Upper lobe of left lung (tissue), 6 donors: ENCODE measurements at regions not wholly inside any gene's neighbourhood (a gene's known extent, or its start where the extent isn't known, plus 50 kb on each side); places are given as distances from the start of the nearest gene placed in this dataset.
A peak's percentile ranks its signal among the peaks of the same experiment; 100 is the strongest.

ENCODE experiments used
- ATAC-seq, 2 donors: fragments of 200-7000 bp; cut with Tn5 transposase; one replicate each; pipeline ENCODE4 v1.9.1; 2022; ENCODE audit warnings: mild to moderate bottlenecking in 2 of 2, moderate library complexity in 2 of 2; ENCODE audit not compliant: low FRiP score in 2 of 2
- DNase-seq, 2 donors: peaks; one replicate each; pipeline ENCODE4 v3.0.0-alpha.2; 2019 to 2020
- H3K27ac ChIP-seq, 4 donors: fragments of 200-600 bp; sonication (generic); one replicate each; pipeline ENCODE4 v1.5.1; 2016 to 2019
- H3K27me3 ChIP-seq, 4 donors: fragments of 200-600 bp; sonication (generic); one replicate each; pipeline ENCODE4 v1.5.1; 2017 to 2019
- H3K36me3 ChIP-seq, 4 donors: fragments of 200-600 bp; sonication (generic); one replicate each; pipeline ENCODE4 v1.5.1; 2016 to 2019
- H3K4me1 ChIP-seq, 4 donors: fragments of 200-600 bp; sonication (generic); one replicate each; pipeline ENCODE4 v1.5.1; 2018 to 2019
- H3K4me3 ChIP-seq, 4 donors: fragments of 200-600 bp; sonication (generic); one replicate each; pipeline ENCODE4 v1.5.1; 2017 to 2019; ENCODE audit warnings: mild to moderate bottlenecking in 2 of 4, moderate library complexity in 1 of 4
- H3K9me3 ChIP-seq, 4 donors: fragments of 200-600 bp; sonication (generic); one replicate each; pipeline ENCODE4 v1.5.1; 2018 to 2019
- EP300 ChIP-seq, 4 donors: sonication (generic); formaldehyde crosslinking; IDR thresholded peaks; one replicate each; pipeline ENCODE4 v1.5.1; 2017; ENCODE audit warnings: antibody characterized with exemption in 4 of 4, control low read depth in 2 of 4
- POLR2A ChIP-seq, 4 donors: fragments of 450-650 bp; IDR thresholded peaks; one replicate each; pipeline ENCODE4 v1.5.1; 2016 to 2017; ENCODE audit warnings: antibody characterized with exemption in 4 of 4, mild to moderate bottlenecking in 2 of 4
- POLR2AphosphoS5 ChIP-seq, 2 donors: sonication (generic); formaldehyde crosslinking; IDR thresholded peaks; one replicate each; pipeline ENCODE4 v1.5.1; 2017; ENCODE audit warnings: antibody characterized with exemption in 2 of 2
- WGBS, 2 donors: methylation state at CpG; one replicate each; pipeline ENCODE4 v1.1.5; 2017 to 2018; 5-methylcytosine and 5-hydroxymethylcytosine counted together
- TF ChIP-seq, protein P1 (sequence below), 6 experiments: fragments of 450-650 bp in 4 of 6; fragments of 200-600 bp in 2 of 6; sonication (generic) in 2 of 6; IDR thresholded peaks; one replicate each; pipeline ENCODE4 v1.5.1; 2016 to 2019; ENCODE audit warnings: antibody characterized with exemption in 6 of 6
- donor health status: DM: no; HTN: no; CAD: no; lungs with moderate emphysema.
- donor health status: DM: no; HTN: yes; CAD: no; lungs with severe emphysema.

GRCh38 chr17:22654447-22654846 is 962.1 kb downstream of the KCNJ18 start:
- 66 to 67% methylated on average over 3 of the region's 3 CpGs for WGBS, 2 donors
- ATAC-seq, result no peak
- DNase-seq, result no peak
- Histone ChIP-seq H3K27me3 (no peaks in the 10 kb centered on the region), H3K36me3 (no peaks in the 10 kb centered on the region), H3K9me3 (no peaks in the 10 kb centered on the region), H3K4me1 (no peaks in the 10 kb centered on the region), H3K27ac (no peak overlapping the region), H3K4me3 (no peak overlapping the region)
- TF ChIP-seq EP300 (IDR thresholded peaks at IDR 0.05) (no peak), POLR2A (IDR thresholded peaks at IDR 0.05) (no peak), POLR2AphosphoS5 (IDR thresholded peaks at IDR 0.05) (no peak)
- TF ChIP-seq, protein P1, sequence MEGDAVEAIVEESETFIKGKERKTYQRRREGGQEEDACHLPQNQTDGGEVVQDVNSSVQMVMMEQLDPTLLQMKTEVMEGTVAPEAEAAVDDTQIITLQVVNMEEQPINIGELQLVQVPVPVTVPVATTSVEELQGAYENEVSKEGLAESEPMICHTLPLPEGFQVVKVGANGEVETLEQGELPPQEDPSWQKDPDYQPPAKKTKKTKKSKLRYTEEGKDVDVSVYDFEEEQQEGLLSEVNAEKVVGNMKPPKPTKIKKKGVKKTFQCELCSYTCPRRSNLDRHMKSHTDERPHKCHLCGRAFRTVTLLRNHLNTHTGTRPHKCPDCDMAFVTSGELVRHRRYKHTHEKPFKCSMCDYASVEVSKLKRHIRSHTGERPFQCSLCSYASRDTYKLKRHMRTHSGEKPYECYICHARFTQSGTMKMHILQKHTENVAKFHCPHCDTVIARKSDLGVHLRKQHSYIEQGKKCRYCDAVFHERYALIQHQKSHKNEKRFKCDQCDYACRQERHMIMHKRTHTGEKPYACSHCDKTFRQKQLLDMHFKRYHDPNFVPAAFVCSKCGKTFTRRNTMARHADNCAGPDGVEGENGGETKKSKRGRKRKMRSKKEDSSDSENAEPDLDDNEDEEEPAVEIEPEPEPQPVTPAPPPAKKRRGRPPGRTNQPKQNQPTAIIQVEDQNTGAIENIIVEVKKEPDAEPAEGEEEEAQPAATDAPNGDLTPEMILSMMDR (IDR thresholded peaks at IDR 0.05), result no peak

DNA sequence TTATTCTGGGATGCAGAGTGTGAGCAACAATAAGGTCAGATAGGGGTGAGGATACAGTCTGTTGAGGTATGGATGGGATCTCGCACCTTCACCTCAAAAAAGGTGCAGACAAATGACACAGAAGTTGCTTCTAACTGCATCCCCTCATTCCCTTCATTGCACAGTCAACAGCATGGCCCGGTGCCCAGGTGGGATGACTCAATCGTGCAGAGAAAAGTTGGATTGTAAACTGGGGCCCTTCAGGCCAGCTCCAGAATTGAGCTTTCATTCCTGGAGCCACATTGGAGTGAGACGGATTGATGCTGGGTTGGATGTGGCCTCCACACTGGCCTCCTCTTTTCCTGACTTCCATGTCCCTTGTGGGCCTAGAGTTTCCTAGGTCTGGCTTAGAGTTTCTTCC is 977.4 kb downstream of the KCNJ18 start:
- 65 to 68% methylated on average over 3 to 4 of the region's 4 CpGs for WGBS, 2 donors
- Histone ChIP-seq H3K27me3 (no peaks in the 10 kb centered on the region), H3K36me3 (no peaks in the 10 kb centered on the region), H3K4me1 (no peaks in the 10 kb centered on the region), H3K27ac (no peak overlapping the region), H3K4me3 (no peak overlapping the region), H3K9me3 (no peaks in the 10 kb centered on the region)
- TF ChIP-seq EP300 (IDR thresholded peaks at IDR 0.05) (no peak), POLR2A (IDR thresholded peaks at IDR 0.05) (no peak)
- TF ChIP-seq, protein P1 (IDR thresholded peaks at IDR 0.05), result no peak
- DNase-seq, result no peak
- ATAC-seq, result no peak

DNA sequence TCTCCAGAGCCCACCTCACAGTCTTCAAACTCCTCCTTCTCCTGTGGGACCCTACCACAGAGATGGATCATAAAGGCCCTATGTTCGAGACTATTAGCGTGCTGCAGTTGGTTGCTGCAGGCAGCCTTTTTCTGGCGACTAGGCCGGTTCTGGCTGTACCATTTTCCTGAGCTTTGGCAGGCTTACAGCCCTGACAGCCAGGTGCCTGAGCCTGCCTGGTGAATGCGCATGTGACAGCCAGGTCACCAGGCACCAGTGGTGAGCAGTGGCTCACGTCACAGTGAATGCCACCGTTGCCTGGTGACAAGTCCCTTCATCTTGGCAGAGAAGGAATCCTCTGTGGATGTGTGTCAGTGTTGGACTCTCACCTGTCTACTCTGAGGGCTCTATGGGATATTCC is 978.8 kb downstream of the KCNJ18 start:
- TF ChIP-seq POLR2A (IDR thresholded peaks at IDR 0.05) (no peak), POLR2AphosphoS5 (IDR thresholded peaks at IDR 0.05) (no peak), EP300 (IDR thresholded peaks at IDR 0.05) (no peak)
- TF ChIP-seq, protein P1 (IDR thresholded peaks at IDR 0.05), result no peak
- DNase-seq, result peak in 1 of 2 donors; percentile 3
- Histone ChIP-seq H3K27me3 (no peaks in the 10 kb centered on the region), H3K4me1 (no peaks in the 10 kb centered on the region), H3K27ac (no peak overlapping the region), H3K9me3 (no peaks in the 10 kb centered on the region), H3K4me3 (no peak overlapping the region), H3K36me3 (no peaks in the 10 kb centered on the region)
- WGBS, 2 donors, result 80 to 89% methylated on average over 3 to 7 of the region's 7 CpGs
- ATAC-seq, result no peak

GRCh38 chr17:22692066-22692805 is 999.9 kb downstream of the KCNJ18 start:
- Histone ChIP-seq H3K9me3 (peaks cover 0 to 31% (median 0%) of the 10 kb centered on the region in 4 donors), H3K27ac (no peak overlapping the region), H3K4me1 (no peaks in the 10 kb centered on the region), H3K27me3 (no peaks in the 10 kb centered on the region), H3K36me3 (no peaks in the 10 kb centered on the region), H3K4me3 (no peak overlapping the region)
- 84 to 88% methylated on average over 35 of the region's 35 CpGs for WGBS, 2 donors
- DNase-seq (peak in 1 of 2 donors; percentile 38), ATAC-seq (peak in 1 of 2 donors; percentile 19)
- TF ChIP-seq POLR2AphosphoS5 (IDR thresholded peaks at IDR 0.05), result no peak
- no peak for TF ChIP-seq EP300 (IDR thresholded peaks at IDR 0.05)
- no peak for TF ChIP-seq POLR2A (IDR thresholded peaks at IDR 0.05)
- TF ChIP-seq, protein P1 (IDR thresholded peaks at IDR 0.05), result no peak

GRCh38 chr17:22692806-22693171 is 1000.5 kb downstream of the KCNJ18 start:
- no peak for ATAC-seq

More at GRCh38 chr17:22692806-22693171, 1000.5 kb downstream of the KCNJ18 start:
- H3K36me3 ChIP-seq, result no peaks in the 10 kb centered on the region
- H3K27me3 ChIP-seq, result no peaks in the 10 kb centered on the region
- no peaks in the 10 kb centered on the region for H3K4me1 ChIP-seq
- peaks cover 0 to 31% (median 0%) of the 10 kb centered on the region in 4 donors for H3K9me3 ChIP-seq
- WGBS, 2 donors, result 78 to 81% methylated on average over 11 of the region's 11 CpGs
- no peak overlapping the region for H3K4me3 ChIP-seq
- no peak overlapping the region for H3K27ac ChIP-seq
- DNase-seq, result no peak
- no peak for TF ChIP-seq POLR2AphosphoS5 (IDR thresholded peaks at IDR 0.05)
- TF ChIP-seq POLR2A (IDR thresholded peaks at IDR 0.05), result no peak
- TF ChIP-seq, protein P1 (IDR thresholded peaks at IDR 0.05), result no peak
- TF ChIP-seq EP300 (IDR thresholded peaks at IDR 0.05), result no peak
